ENCODE measurements at regions not wholly inside any gene's neighbourhood (a gene's known extent, or its start where the extent isn't known, plus 50 kb on each side); places are given as distances from the start of the nearest gene placed in this dataset.
"Not testable (repeated sequence)": the region's sequence is repeated elsewhere in the genome, so short reads cannot be mapped to it uniquely, and the experiment has no call there.

GRCh38 chr6:33507261-33507660 is 52.9 kb downstream of the ZBTB9 start:
- WGBS, 2 donors, result 96 to 97% methylated on average over 3 of the region's 3 CpGs
- Histone ChIP-seq H3K36me3 (no peaks in the 10 kb centered on the region), H3K4me3 (no peak overlapping the region), H3K27me3 (no peaks in the 10 kb centered on the region), H3K9me3 (no peaks in the 10 kb centered on the region), H3K4me1 (peaks cover 0 to 11% (median 7%) of the 10 kb centered on the region in 4 donors), H3K27ac (no peak overlapping the region)
- ATAC-seq (ENCODE audit: low FRiP score in 2 of 2), result no peak
- DNase-seq, result no peak
- TF ChIP-seq EP300 (IDR thresholded peaks at IDR 0.05) (no peak), POLR2AphosphoS5 (IDR thresholded peaks at IDR 0.05) (no peak), POLR2A (IDR thresholded peaks at IDR 0.05) (no peak), CTCF (IDR thresholded peaks at IDR 0.05) (no peak)

GRCh38 chr6:33508935-33509926 is 54.9 kb downstream of the ZBTB9 start:
- Histone ChIP-seq H3K9me3 (no peaks in the 10 kb centered on the region), H3K36me3 (no peaks in the 10 kb centered on the region), H3K4me1 (peaks cover 0 to 11% (median 7%) of the 10 kb centered on the region in 4 donors), H3K27ac (peak overlapping the region in 3 of 4 donors; percentile 28 to 53 (median 42)), H3K27me3 (no peaks in the 10 kb centered on the region), H3K4me3 (peak overlapping the region in 3 of 4 donors; percentile 3 to 35 (median 14))
- peak in 1 of 2 donors; percentile 62 for ATAC-seq (ENCODE audit: low FRiP score in 2 of 2)
- no peak for TF ChIP-seq EP300 (IDR thresholded peaks at IDR 0.05)
- no peak for TF ChIP-seq POLR2A (IDR thresholded peaks at IDR 0.05)
- TF ChIP-seq CTCF (IDR thresholded peaks at IDR 0.05), result no peak
- TF ChIP-seq POLR2AphosphoS5 (IDR thresholded peaks at IDR 0.05), result no peak
- WGBS, 2 donors, result 29 to 30% methylated on average over 16 of the region's 16 CpGs
- no peak for DNase-seq

- H3K4me3 ChIP-seq, result no peak overlapping the region
- WGBS, 2 donors, result 75 to 92% methylated on average over 1 of the region's 1 CpG
- no peak for ATAC-seq (ENCODE audit: low FRiP score in 2 of 2)
- H3K27ac ChIP-seq, result no peak overlapping the region
- H3K36me3 ChIP-seq, result no peaks in the 10 kb centered on the region
- H3K27me3 ChIP-seq, result no peaks in the 10 kb centered on the region
- DNase-seq, result no peak
- TF ChIP-seq EP300 (IDR thresholded peaks at IDR 0.05) (no peak), POLR2A (IDR thresholded peaks at IDR 0.05) (no peak), POLR2AphosphoS5 (IDR thresholded peaks at IDR 0.05) (no peak), CTCF (IDR thresholded peaks at IDR 0.05) (no peak)
- H3K9me3 ChIP-seq, result no peaks in the 10 kb centered on the region
- peaks cover 0 to 11% (median 7%) of the 10 kb centered on the region in 4 donors for H3K4me1 ChIP-seq
These were observed 58.8 kb downstream of the ZBTB9 start for GRCh38 chr6:33513213-33513612.

GRCh38 chr6:33516726-33517125 is 62.4 kb downstream of the ZBTB9 start:
- Histone ChIP-seq H3K9me3 (no peaks in the 10 kb centered on the region), H3K27ac (no peak overlapping the region), H3K4me1 (no peaks in the 10 kb centered on the region), H3K4me3 (no peak overlapping the region), H3K36me3 (no peaks in the 10 kb centered on the region), H3K27me3 (no peaks in the 10 kb centered on the region)
- no peak for TF ChIP-seq POLR2AphosphoS5 (IDR thresholded peaks at IDR 0.05)
- no peak for TF ChIP-seq POLR2A (IDR thresholded peaks at IDR 0.05)
- no peak for TF ChIP-seq EP300 (IDR thresholded peaks at IDR 0.05)
- TF ChIP-seq CTCF (IDR thresholded peaks at IDR 0.05), result no peak
- no peak for ATAC-seq (ENCODE audit: low FRiP score in 2 of 2)
- WGBS, 2 donors, result 57 to 59% methylated on average over 4 of the region's 4 CpGs
- no peak for DNase-seq

- ATAC-seq (ENCODE audit: low FRiP score in 2 of 2); H3K36me3 ChIP-seq; H3K4me3 ChIP-seq; DNase-seq; H3K4me1 ChIP-seq; H3K27ac ChIP-seq; H3K27me3 ChIP-seq; H3K9me3 ChIP-seq: not testable (repeated sequence)
- 93 to 95% methylated on average over 9 of the region's 10 CpGs for WGBS, 2 donors
These were observed 59.2 kb downstream of the BAK1 start for GRCh38 chr6:33520636-33521488.
